GM12872 (cell line): ENCODE measurements at regions not wholly inside any gene's neighbourhood (a gene's known extent, or its start where the extent isn't known, plus 50 kb on each side); places are given as distances from the start of the nearest gene placed in this dataset.

ENCODE experiments used
- TF ChIP-seq, protein P1 (sequence below): IDR thresholded peaks from 3 replicates; pipeline ENCODE4 v1.5.1; 2011; ENCODE audit warnings: low read depth, mild to moderate bottlenecking, low read length, moderate library complexity; ENCODE audit not compliant: insufficient read depth

DNA sequence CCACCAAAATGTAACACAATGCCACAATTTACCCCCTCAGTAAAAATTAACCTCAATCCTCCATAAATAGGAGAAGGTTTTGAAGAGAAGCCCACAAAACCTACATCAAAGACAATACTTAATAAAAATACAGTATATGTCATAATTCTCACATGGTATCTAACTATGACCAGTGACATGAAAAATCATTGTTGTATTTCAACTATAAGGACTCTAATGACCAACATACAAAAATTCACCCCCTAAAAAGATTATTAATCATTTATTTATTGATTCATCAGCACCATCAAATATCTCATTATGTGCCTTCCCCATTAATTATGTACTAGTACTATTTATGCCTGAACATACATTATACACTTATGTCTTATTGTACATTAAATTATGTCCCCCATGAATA is 77.1 kb upstream of the ZMAT1 start:
- TF ChIP-seq, protein P1, sequence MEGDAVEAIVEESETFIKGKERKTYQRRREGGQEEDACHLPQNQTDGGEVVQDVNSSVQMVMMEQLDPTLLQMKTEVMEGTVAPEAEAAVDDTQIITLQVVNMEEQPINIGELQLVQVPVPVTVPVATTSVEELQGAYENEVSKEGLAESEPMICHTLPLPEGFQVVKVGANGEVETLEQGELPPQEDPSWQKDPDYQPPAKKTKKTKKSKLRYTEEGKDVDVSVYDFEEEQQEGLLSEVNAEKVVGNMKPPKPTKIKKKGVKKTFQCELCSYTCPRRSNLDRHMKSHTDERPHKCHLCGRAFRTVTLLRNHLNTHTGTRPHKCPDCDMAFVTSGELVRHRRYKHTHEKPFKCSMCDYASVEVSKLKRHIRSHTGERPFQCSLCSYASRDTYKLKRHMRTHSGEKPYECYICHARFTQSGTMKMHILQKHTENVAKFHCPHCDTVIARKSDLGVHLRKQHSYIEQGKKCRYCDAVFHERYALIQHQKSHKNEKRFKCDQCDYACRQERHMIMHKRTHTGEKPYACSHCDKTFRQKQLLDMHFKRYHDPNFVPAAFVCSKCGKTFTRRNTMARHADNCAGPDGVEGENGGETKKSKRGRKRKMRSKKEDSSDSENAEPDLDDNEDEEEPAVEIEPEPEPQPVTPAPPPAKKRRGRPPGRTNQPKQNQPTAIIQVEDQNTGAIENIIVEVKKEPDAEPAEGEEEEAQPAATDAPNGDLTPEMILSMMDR: no peak

DNA sequence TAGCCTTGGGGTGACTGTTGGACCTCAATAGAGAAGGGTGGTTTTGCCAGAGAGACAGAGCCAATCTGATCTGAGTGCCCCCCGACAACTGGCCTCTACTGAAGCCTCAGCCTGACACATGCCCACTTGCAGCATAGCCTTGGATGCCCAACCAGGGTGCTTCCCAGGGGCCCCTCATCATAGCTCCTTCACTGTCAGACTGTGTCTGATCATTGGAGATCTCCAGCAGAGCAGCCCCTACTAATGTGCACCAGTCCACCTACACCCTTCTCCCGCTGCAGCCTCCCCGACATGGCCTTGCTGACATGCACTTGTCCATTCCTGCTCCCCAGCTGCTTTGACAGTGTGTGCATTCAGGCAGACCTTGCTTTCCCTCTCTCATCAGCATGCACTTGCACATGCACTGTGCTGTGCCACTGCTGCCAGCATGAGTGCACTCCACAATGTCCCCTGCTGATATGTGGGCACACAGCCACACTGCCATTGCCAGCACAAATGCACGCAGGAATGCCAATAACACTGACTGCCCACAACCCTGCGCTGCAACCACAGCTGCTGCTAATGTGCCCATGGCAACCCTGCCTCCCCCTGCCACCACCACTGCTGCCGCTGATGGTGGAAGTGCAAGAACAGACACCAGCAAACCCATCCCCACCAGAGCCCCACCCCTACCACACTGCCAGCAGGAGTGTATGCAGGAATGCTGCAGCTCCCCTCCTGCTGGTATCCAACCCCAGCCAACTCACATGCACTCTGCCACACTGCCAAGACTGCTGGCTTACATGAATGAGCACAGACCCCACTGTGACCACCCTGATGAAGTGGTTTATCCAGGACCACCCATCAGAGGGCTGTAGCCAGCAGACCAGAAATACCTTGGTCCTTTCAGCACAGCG is 68.1 kb upstream of the ZMAT1 start:
- TF ChIP-seq, protein P1: no peak

DNA sequence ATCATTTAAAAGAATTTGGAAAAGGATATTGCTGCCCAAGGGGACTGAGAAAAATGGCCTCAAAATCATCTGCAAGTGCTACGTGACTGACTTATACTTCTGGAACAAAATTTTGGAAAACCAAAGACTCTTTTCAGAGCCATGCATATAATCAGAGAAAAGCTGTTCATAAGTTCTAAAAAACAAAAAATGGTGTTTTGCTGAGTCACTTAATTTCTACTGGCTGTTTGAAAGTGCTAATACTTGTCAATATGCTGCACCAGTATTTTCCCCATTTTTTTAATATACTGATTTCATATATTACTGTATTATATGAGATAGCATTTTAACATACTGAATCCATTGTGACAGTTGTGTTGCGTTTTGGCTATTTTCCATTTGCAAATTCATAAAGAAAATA is 61.5 kb upstream of the ZMAT1 start:
- TF ChIP-seq, protein P1: no peak

DNA sequence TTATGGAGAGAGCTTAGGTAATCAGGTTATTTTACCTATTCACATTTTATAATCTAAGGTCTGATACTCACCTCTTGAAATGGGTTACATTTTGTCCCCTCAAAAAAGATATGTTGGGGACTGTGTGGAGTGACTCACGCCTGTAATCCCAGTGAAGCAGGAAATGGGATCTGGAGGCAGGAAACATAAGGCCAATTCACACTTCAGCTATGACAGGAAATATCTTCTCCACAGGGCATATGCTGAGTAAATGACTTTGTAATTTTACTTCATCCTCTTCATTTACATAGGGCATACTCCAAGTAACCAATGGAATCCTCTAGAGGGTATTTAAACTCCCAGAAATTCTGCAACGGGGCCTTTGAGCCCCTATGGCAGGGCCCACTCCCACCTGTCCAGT is 54.8 kb upstream of the ZMAT1 start:
- TF ChIP-seq, protein P1: no peak
